Caco-2 (cell line): ENCODE measurements at regions not wholly inside any gene's neighbourhood (a gene's known extent, or its start where the extent isn't known, plus 50 kb on each side); places are given as distances from the start of the nearest gene placed in this dataset.

Experiments
- BruUV-seq: library from RNA; stranded (reverse); fragments of 400-500 nt; replicated peaks from 2 replicates; lab custom pipeline; 2021; lab: Mats Ljungman, UMichigan
- CTCF ChIA-PET: fragments of 300-600 bp; sonication (Branson Sonifier 250); formaldehyde crosslinking; loops from one replicate; lab custom pipeline; 2022; ENCODE audit warnings: antibody characterized with exemption; lab: Charles Lee
- POLR2A ChIA-PET: fragments of 300-600 bp; sonication (Branson Sonifier 250); formaldehyde crosslinking; loops from one replicate; lab custom pipeline; 2022; ENCODE audit warnings: antibody characterized with exemption; lab: Charles Lee
- DNase-seq, 2 experiments: peaks; one replicate each; pipeline versions ENCODE4 v3.0.0 to v3.0.0-alpha.2; 2020 to 2022
- H3K27me3 ChIP-seq: replicated peaks from 2 replicates; pipeline ENCODE4 v1.6.0; 2011; ENCODE audit warnings: low read length; ENCODE audit not compliant: control insufficient read depth, insufficient read depth
- H3K36me3 ChIP-seq: 2 replicates; pipeline ENCODE4 v1.5.1; 2011; ENCODE audit warnings: low read length; ENCODE audit not compliant: control insufficient read depth, insufficient read depth
- H3K4me1 ChIP-seq: fragments of 250-450 bp; sonication (Bioruptor Pico); 2 replicates; pipeline ENCODE4 v1.5.1; 2020; ENCODE audit warnings: mild to moderate bottlenecking
- H3K4me3 ChIP-seq: 2 replicates; pipeline ENCODE4 v1.5.1; 2011; ENCODE audit warnings: low read depth, mild to moderate bottlenecking, control low read depth, low read length
- H3K9me3 ChIP-seq: fragments of 250-450 bp; sonication (Bioruptor Pico); 2 replicates; pipeline ENCODE4 v1.5.1; 2020; ENCODE audit warnings: mild to moderate bottlenecking, moderate library complexity
- H3K27ac Mint-ChIP-seq: one replicate; pipeline ENCODE4 v1.8.0; 2022; ENCODE audit warnings: mixed read lengths; ENCODE audit not compliant: unreplicated experiment
- H3K27me3 Mint-ChIP-seq: one replicate; pipeline ENCODE4 v1.8.0; 2022; ENCODE audit warnings: mixed read lengths; ENCODE audit not compliant: insufficient read depth, unreplicated experiment
- H3K36me3 Mint-ChIP-seq: one replicate; pipeline ENCODE4 v1.8.0; 2022; ENCODE audit warnings: mild to moderate bottlenecking, mixed read lengths; ENCODE audit not compliant: insufficient read depth, unreplicated experiment
- H3K4me1 Mint-ChIP-seq: one replicate; pipeline ENCODE4 v1.8.0; 2022; ENCODE audit warnings: low read depth, mixed read lengths; ENCODE audit not compliant: unreplicated experiment
- H3K4me3 Mint-ChIP-seq: one replicate; pipeline ENCODE4 v1.8.0; 2022; ENCODE audit warnings: mild to moderate bottlenecking, moderate library complexity, mixed read lengths; ENCODE audit not compliant: unreplicated experiment
- H3K9me3 Mint-ChIP-seq: one replicate; pipeline ENCODE4 v1.8.0; 2022; ENCODE audit warnings: mixed read lengths; ENCODE audit not compliant: unreplicated experiment
- intact Hi-C: fragments of 100-400 bp; cut with micrococcal nuclease; formaldehyde crosslinking; loops from one replicate; pipeline ENCODE4 v1.10.0; 2022; ENCODE audit not compliant: unreplicated experiment
- TF ChIP-seq, protein P1 (sequence below), 2 experiments: fragments of 200-600 bp in 1 of 2; IDR thresholded peaks; 1 replicate in 1 of 2; 2 replicates in 1 of 2; pipeline versions ENCODE4 v1.5.1 to v1.8.0; 2011 to 2022; ENCODE audit warnings: antibody characterized with exemption in 1 of 2, control low read depth in 1 of 2, inconsistent platforms in 1 of 2, low read depth in 1 of 2, low read length in 1 of 2, mild to moderate bottlenecking in 1 of 2, moderate library complexity in 1 of 2; ENCODE audit not compliant: insufficient read depth in 1 of 2, severe bottlenecking in 1 of 2, unreplicated experiment in 1 of 2

DNA sequence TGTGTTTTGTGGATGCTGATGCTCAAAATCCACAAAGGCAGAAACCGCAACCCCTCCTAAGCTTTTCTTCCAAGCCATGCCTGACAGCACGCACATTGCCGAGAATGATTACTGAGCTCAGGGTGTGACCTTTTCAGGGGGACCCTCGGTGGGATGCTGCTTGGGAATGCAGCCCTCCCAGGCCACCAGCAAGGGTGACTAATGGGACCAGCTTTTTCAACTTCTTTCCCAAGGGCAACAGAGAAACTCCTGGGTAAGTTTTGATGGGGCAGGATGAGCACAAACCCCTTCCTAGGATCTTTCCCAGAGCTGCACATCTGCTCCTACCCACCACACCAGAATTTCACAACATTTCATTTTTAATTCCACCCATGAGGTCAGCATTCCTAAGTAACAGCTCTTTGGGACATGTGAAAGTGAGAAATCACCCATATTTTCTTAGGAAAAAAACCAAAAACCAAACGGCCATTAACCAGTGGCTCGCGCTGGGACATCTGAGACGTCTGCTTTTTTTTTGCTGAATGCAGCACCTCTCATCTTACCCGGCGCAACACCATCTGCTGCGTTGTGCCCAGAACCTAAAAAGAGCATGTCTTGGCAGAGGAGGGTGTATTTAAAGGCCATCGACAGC is 119.0 kb downstream of the ARL4C start:
- POLR2A ChIA-PET, result interaction anchor here (0.7 kb wide), 2 partner anchors 8 to 14 kb away, joined by 3 read pairs; no protein-coding TSS in a partner anchor
- no peaks in the 10 kb centered on the region for H3K27me3 Mint-ChIP-seq
- intact Hi-C loops, result no loop called here
- TF ChIP-seq, protein P1, sequence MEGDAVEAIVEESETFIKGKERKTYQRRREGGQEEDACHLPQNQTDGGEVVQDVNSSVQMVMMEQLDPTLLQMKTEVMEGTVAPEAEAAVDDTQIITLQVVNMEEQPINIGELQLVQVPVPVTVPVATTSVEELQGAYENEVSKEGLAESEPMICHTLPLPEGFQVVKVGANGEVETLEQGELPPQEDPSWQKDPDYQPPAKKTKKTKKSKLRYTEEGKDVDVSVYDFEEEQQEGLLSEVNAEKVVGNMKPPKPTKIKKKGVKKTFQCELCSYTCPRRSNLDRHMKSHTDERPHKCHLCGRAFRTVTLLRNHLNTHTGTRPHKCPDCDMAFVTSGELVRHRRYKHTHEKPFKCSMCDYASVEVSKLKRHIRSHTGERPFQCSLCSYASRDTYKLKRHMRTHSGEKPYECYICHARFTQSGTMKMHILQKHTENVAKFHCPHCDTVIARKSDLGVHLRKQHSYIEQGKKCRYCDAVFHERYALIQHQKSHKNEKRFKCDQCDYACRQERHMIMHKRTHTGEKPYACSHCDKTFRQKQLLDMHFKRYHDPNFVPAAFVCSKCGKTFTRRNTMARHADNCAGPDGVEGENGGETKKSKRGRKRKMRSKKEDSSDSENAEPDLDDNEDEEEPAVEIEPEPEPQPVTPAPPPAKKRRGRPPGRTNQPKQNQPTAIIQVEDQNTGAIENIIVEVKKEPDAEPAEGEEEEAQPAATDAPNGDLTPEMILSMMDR (IDR thresholded peaks at IDR 0.05; ENCODE audit: insufficient read depth in 1 of 2, low read depth in 1 of 2, low read length in 1 of 2, severe bottlenecking in 1 of 2, unreplicated experiment in 1 of 2), result no peak
- DNase-seq, result no peak
- CTCF ChIA-PET, result interaction anchor here (0.6 kb wide), 1 partner anchor 119 kb away, joined by 6 read pairs; no protein-coding TSS in a partner anchor
- H3K9me3 Mint-ChIP-seq, result no peaks in the 10 kb centered on the region
- Histone ChIP-seq H3K4me1 (no peaks in the 10 kb centered on the region), H3K4me3 (no peak overlapping the region), H3K9me3 (no peaks in the 10 kb centered on the region), H3K27me3 (no peaks in the 10 kb centered on the region), H3K36me3 (no peaks in the 10 kb centered on the region)
- BruUV-seq, result no TSS peak
- H3K27ac Mint-ChIP-seq, result peak overlapping the region; percentile 39
- H3K36me3 Mint-ChIP-seq, result no peaks in the 10 kb centered on the region
- no peak overlapping the region for H3K4me3 Mint-ChIP-seq
- peaks cover 5% of the 10 kb centered on the region for H3K4me1 Mint-ChIP-seq

DNA sequence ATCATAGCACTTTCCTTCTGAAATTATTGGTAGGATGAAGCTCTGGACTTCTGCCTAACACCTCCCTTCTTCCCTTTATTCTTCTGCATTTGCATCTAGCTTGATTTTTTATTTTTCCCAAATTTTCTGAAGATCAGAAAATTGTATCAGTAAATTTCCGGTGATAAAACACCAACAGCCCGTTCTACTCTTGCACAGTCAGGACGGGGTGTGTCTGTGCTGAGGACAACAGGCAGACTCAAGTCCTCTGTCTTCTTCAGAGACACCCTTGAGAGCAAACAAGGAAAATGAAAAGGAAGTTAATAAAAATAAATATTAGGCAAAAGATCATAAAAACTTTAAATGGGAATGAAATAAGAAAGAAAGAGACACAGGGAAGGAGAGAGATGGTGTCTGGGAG is 120.7 kb downstream of the ARL4C start:
- no peak overlapping the region for H3K27ac Mint-ChIP-seq
- CTCF ChIA-PET, result no interaction called here
- Histone ChIP-seq H3K36me3 (no peaks in the 10 kb centered on the region), H3K9me3 (no peaks in the 10 kb centered on the region), H3K4me3 (no peak overlapping the region), H3K4me1 (no peaks in the 10 kb centered on the region), H3K27me3 (no peaks in the 10 kb centered on the region)
- H3K4me1 Mint-ChIP-seq, result peaks cover 12% of the 10 kb centered on the region
- POLR2A ChIA-PET, result no interaction called here
- no peaks in the 10 kb centered on the region for H3K9me3 Mint-ChIP-seq
- no peaks in the 10 kb centered on the region for H3K36me3 Mint-ChIP-seq
- no TSS peak for BruUV-seq
- no peak for DNase-seq
- intact Hi-C loops, result no loop called here
- TF ChIP-seq, protein P1 (IDR thresholded peaks at IDR 0.05; ENCODE audit: insufficient read depth in 1 of 2, low read depth in 1 of 2, low read length in 1 of 2, severe bottlenecking in 1 of 2, unreplicated experiment in 1 of 2), result no peak
- H3K27me3 Mint-ChIP-seq, result no peaks in the 10 kb centered on the region
- H3K4me3 Mint-ChIP-seq, result no peak overlapping the region

DNA sequence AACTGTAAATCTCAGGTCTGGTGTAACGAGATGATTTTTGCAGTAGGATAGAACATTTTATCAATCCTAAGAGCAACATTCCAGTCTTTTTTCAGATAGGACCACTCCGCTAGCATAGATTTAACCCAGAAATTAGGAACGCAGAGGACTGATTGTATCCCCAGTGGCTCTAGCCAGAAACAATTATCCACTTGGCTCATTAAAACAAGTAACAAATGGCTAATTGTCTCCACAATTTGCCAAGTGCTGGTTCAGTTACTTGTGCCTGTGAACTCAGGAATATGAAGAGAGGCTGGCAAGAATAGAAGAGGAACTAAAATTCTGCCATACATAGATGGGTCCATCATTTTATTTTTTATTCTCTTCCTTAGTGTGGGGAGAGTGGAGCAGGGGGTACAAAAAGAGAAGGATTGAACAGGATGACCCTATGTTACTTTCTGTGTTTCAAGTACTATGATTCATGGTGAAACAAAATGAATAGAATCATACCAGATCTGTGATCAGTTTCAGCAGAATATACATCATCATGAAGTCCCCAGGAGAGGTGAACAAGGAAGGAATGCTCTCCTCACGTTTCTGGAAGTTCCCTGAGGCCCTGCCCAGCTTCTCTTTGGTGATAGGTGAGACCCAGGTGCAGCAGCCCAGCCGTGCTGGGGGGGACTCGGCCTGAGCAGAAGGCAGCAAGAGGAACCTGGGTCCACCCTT is 121.6 kb downstream of the ARL4C start:
- Histone ChIP-seq H3K36me3 (no peaks in the 10 kb centered on the region), H3K4me1 (peaks cover 1% of the 10 kb centered on the region; the same call in 1 of the 2 replicates), H3K4me3 (no peak overlapping the region), H3K9me3 (no peaks in the 10 kb centered on the region), H3K27me3 (no peaks in the 10 kb centered on the region)
- BruUV-seq, result no TSS peak
- Mint-ChIP-seq H3K27ac (no peak overlapping the region), H3K4me3 (no peak overlapping the region), H3K36me3 (no peaks in the 10 kb centered on the region), H3K27me3 (no peaks in the 10 kb centered on the region), H3K4me1 (peaks cover 14% of the 10 kb centered on the region), H3K9me3 (no peaks in the 10 kb centered on the region)
- CTCF ChIA-PET, result no interaction called here
- DNase-seq, result no peak
- intact Hi-C loops, result no loop called here
- TF ChIP-seq, protein P1 (IDR thresholded peaks at IDR 0.05; ENCODE audit: insufficient read depth in 1 of 2, low read depth in 1 of 2, low read length in 1 of 2, severe bottlenecking in 1 of 2, unreplicated experiment in 1 of 2), result no peak
- POLR2A ChIA-PET, result no interaction called here
